H1 (cell line): ENCODE measurements at regions not wholly inside any gene's neighbourhood (a gene's known extent, or its start where the extent isn't known, plus 50 kb on each side); places are given as distances from the start of the nearest gene placed in this dataset.

Experiments used
- CTCF ChIA-PET: fragments of 300-600 bp; sonication (Branson Sonifier 250); formaldehyde crosslinking; loops from one replicate; lab custom pipeline; 2021; ENCODE audit not compliant: partially characterized antibody; lab: Charles Lee
- POLR2A ChIA-PET: fragments of 300-600 bp; sonication (Branson Sonifier 250); formaldehyde crosslinking; loops from one replicate; lab custom pipeline; 2021; ENCODE audit warnings: inconsistent platforms; ENCODE audit not compliant: partially characterized antibody; lab: Charles Lee
- DNase-seq, 2 experiments: peaks; one replicate each; pipeline versions ENCODE4 v3.0.0 to v3.0.0-alpha.2; 2010 to 2022; ENCODE audit warnings: low spot score in 2 of 2, low read depth in 1 of 2, mixed read lengths in 1 of 2
- FAIRE-seq: peaks from 2 replicates; lab custom pipeline; 2011; peaks lifted over from hg19 to GRCh38; lab: Jason Lieb, UNC
- H2AFZ ChIP-seq: 2 replicates; pipeline ENCODE4 v1.8.1; 2012; ENCODE audit warnings: low read length, inconsistent platforms
- H2AK5ac ChIP-seq: 2 replicates; pipeline ENCODE4 v1.6.1; 2013; ENCODE audit warnings: low read depth, low read length
- H2BK120ac ChIP-seq: replicated peaks from 2 replicates; pipeline ENCODE3; 2013; ENCODE audit warnings: low read depth, low read length, inconsistent platforms
- H2BK12ac ChIP-seq: 2 replicates; pipeline ENCODE4 v1.6.1; 2013; ENCODE audit warnings: low read depth, low read length
- H2BK15ac ChIP-seq: 2 replicates; pipeline ENCODE4 v1.6.1; 2013; ENCODE audit warnings: low read length
- H2BK20ac ChIP-seq: 2 replicates; pipeline ENCODE4 v1.6.1; 2013; ENCODE audit warnings: low read length
- H2BK5ac ChIP-seq: 2 replicates; pipeline ENCODE4 v1.6.1; 2013; ENCODE audit warnings: low read depth, low read length
- H3K14ac ChIP-seq: 2 replicates; pipeline ENCODE4 v1.6.1; 2013; ENCODE audit warnings: inconsistent platforms; ENCODE audit not compliant: insufficient read length
- H3K18ac ChIP-seq: 2 replicates; pipeline ENCODE4 v1.6.1; 2013; ENCODE audit warnings: low read length; ENCODE audit errors: extremely low read depth
- H3K23ac ChIP-seq: 2 replicates; pipeline ENCODE4 v1.6.1; 2013; ENCODE audit warnings: inconsistent platforms; ENCODE audit not compliant: insufficient read length
- H3K23me2 ChIP-seq: 2 replicates; pipeline ENCODE4 v1.6.1; 2013; ENCODE audit warnings: low read depth, low read length
- H3K27ac ChIP-seq: 2 replicates; pipeline ENCODE4 v1.6.1; 2011; ENCODE audit warnings: low read depth, low read length, inconsistent platforms
- H3K27me3 ChIP-seq, 4 experiments: replicated peaks in 1 of 4; 1 replicate in 1 of 4; 2 replicates in 3 of 4; pipeline versions ENCODE4 v1.6.1 to v1.8.1; 2011 to 2013; ENCODE audit warnings: low read length in 3 of 4, mild to moderate bottlenecking in 3 of 4, inconsistent platforms in 2 of 4, mixed read lengths in 2 of 4, moderate library complexity in 1 of 4; ENCODE audit not compliant: control insufficient read depth in 3 of 4, insufficient read depth in 3 of 4; ENCODE audit errors: extremely low read depth in 1 of 4
- H3K36me3 ChIP-seq, 4 experiments: 2 replicates each; pipeline versions ENCODE4 v1.6.1 to v1.8.1; 2011 to 2013; ENCODE audit warnings: mild to moderate bottlenecking in 4 of 4, low read length in 3 of 4, moderate library complexity in 2 of 4, control low read depth in 1 of 4, inconsistent platforms in 1 of 4; ENCODE audit not compliant: insufficient read depth in 4 of 4, control insufficient read depth in 2 of 4
- H3K4ac ChIP-seq: replicated peaks from 2 replicates; pipeline ENCODE3; 2013; ENCODE audit warnings: low read length, low read depth, mixed read lengths, inconsistent platforms; ENCODE audit not compliant: insufficient read length
- H3K4me1 ChIP-seq, 4 experiments: replicated peaks in 1 of 4; 1 replicate in 1 of 4; 2 replicates in 3 of 4; pipeline versions ENCODE4 v1.6.1 to v1.8.1; 2011 to 2013; ENCODE audit warnings: low read length in 3 of 4, inconsistent platforms in 2 of 4, mixed read lengths in 1 of 4; ENCODE audit not compliant: insufficient read depth in 4 of 4, control insufficient read depth in 3 of 4
- H3K4me2 ChIP-seq, 2 experiments: 2 replicates each; pipeline versions ENCODE4 v1.6.1 to v1.8.1; 2011 to 2013; ENCODE audit warnings: low read depth in 2 of 2, low read length in 2 of 2, control low read depth in 1 of 2, inconsistent platforms in 1 of 2, mild to moderate bottlenecking in 1 of 2; ENCODE audit not compliant: insufficient read depth in 1 of 2
- H3K4me3 ChIP-seq, 4 experiments: fragments of 200-600, 300-600 bp in 1 of 4; sonication (generic), shearing (Covaris generic), sonication (Bioruptor Twin) in 1 of 4; 2 replicates each; pipeline versions ENCODE4 v1.5.1 to v1.8.1; 2011 to 2016; ENCODE audit warnings: low read length in 4 of 4, low read depth in 3 of 4, control low read depth in 2 of 4, inconsistent platforms in 2 of 4, mild to moderate bottlenecking in 2 of 4, mixed read lengths in 1 of 4, moderate library complexity in 1 of 4; ENCODE audit not compliant: insufficient read depth in 2 of 4; ENCODE audit errors: extremely low read depth in 1 of 4
- H3K56ac ChIP-seq: replicated peaks from 2 replicates; pipeline ENCODE3; 2013; ENCODE audit warnings: low read depth, mild to moderate bottlenecking, mixed read lengths, low read length, inconsistent platforms; ENCODE audit not compliant: insufficient read length
- H3K79me1 ChIP-seq: 2 replicates; pipeline ENCODE4 v1.6.1; 2013; ENCODE audit warnings: low read depth, low read length, control low read depth
- H3K79me2 ChIP-seq, 2 experiments: 2 replicates each; pipeline versions ENCODE4 v1.6.1 to v1.8.1; 2012 to 2013; ENCODE audit warnings: low read length in 2 of 2, mild to moderate bottlenecking in 2 of 2, inconsistent platforms in 1 of 2; ENCODE audit not compliant: insufficient read depth in 2 of 2, control insufficient read depth in 1 of 2
- H3K9ac ChIP-seq, 4 experiments: replicated peaks in 1 of 4; 1 replicate in 1 of 4; 2 replicates in 3 of 4; pipeline versions ENCODE4 v1.6.1 to v1.8.1; 2011 to 2013; ENCODE audit warnings: low read depth in 3 of 4, low read length in 3 of 4, control low read depth in 2 of 4, mild to moderate bottlenecking in 2 of 4, moderate library complexity in 2 of 4, inconsistent platforms in 1 of 4; ENCODE audit errors: extremely low read depth in 1 of 4
- H3K9me3 ChIP-seq, 2 experiments: 2 replicates each; pipeline versions ENCODE4 v1.6.1 to v1.8.1; 2012 to 2013; ENCODE audit warnings: mild to moderate bottlenecking in 2 of 2, moderate library complexity in 2 of 2, control low read depth in 1 of 2, inconsistent platforms in 1 of 2, low read depth in 1 of 2, low read length in 1 of 2, mixed read lengths in 1 of 2; ENCODE audit not compliant: insufficient read depth in 2 of 2
- H4K20me1 ChIP-seq, 2 experiments: replicated peaks in 1 of 2; 2 replicates each; pipeline versions ENCODE3 to v1.8.1; 2011 to 2013; ENCODE audit warnings: inconsistent platforms in 2 of 2, low read length in 2 of 2, mild to moderate bottlenecking in 1 of 2; ENCODE audit not compliant: insufficient read depth in 2 of 2, control insufficient read depth in 1 of 2
- H4K5ac ChIP-seq: 2 replicates; pipeline ENCODE4 v1.6.1; 2013; ENCODE audit warnings: low read length, low read depth, mixed read lengths, inconsistent platforms; ENCODE audit not compliant: insufficient read length
- H4K8ac ChIP-seq: 2 replicates; pipeline ENCODE4 v1.8.0; 2013; ENCODE audit warnings: mild to moderate bottlenecking, moderate library complexity, low read length, inconsistent platforms; ENCODE audit not compliant: insufficient read depth; ENCODE audit errors: extremely low read depth
- H4K91ac ChIP-seq: replicated peaks from 2 replicates; pipeline ENCODE3; 2013; ENCODE audit warnings: low read length, mixed read lengths, inconsistent platforms; ENCODE audit not compliant: insufficient read length
- CEBPB ChIP-seq: IDR thresholded peaks from 2 replicates; pipeline ENCODE4 v1.6.1; 2012; ENCODE audit warnings: low read depth, low read length
- EP300 ChIP-seq, 2 experiments: IDR thresholded peaks; 1 replicate in 1 of 2; 2 replicates in 1 of 2; pipeline ENCODE4 v1.6.1; 2011 to 2012; ENCODE audit warnings: low read depth in 2 of 2, low read length in 2 of 2, mild to moderate bottlenecking in 2 of 2, borderline replicate concordance in 1 of 2, inconsistent platforms in 1 of 2, moderate library complexity in 1 of 2
- WGBS, 2 experiments: shearing (Covaris generic) in 1 of 2; methylation state at CpG; one replicate each; pipeline versions ENCODE4 v1.1.6 to v1.1.7; 2013 to 2015; ENCODE audit warnings: low lambda C conversion rate in 2 of 2, mixed read lengths in 2 of 2, inconsistent platforms in 1 of 2, low coverage in 1 of 2, missing lambda C conversion rate in 1 of 2; ENCODE audit not compliant: insufficient replicate concordance in 2 of 2, insufficient coverage in 1 of 2, insufficient read length in 1 of 2; ENCODE audit errors: extremely low coverage in 1 of 2, missing lambda C conversion rate in 1 of 2; 5-methylcytosine and 5-hydroxymethylcytosine counted together

DNA sequence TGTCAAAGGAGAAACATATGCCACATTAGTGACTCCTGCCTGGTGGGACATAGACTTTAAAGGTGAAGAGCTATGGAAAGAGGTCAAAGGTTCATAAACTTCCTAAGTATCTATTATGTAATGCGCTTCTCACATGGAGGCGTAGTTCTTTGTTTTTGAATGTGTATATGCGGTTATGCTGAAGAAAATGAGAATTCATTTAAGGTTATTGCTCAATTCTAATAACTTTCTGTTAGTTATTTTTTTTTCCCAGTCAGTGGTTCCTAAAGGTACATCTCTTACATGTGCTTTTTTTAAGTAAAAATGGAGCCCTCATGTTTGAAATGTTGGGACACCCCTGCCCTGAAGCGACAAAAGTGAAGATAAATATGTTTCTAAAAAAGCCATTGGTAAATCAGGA, 156.2 kb downstream of the SPATA31D1 start:
- no peak for FAIRE-seq
- DNase-seq, result no peak
- H2BK12ac ChIP-seq, result no peak overlapping the region

More for the DNA sequence above, 156.2 kb downstream of the SPATA31D1 start:
- Histone ChIP-seq H4K8ac (no peak overlapping the region), H3K4me2 (no peak overlapping the region), H2AFZ (no peak overlapping the region), H3K14ac (no peak overlapping the region), H2BK5ac (no peak overlapping the region), H3K4me1 (no peaks in the 10 kb centered on the region), H3K23me2 (no peaks in the 10 kb centered on the region), H2BK15ac (no peak overlapping the region), H3K27me3 (no peaks in the 10 kb centered on the region), H4K91ac (no peak overlapping the region), H2BK120ac (no peak overlapping the region), H3K36me3 (no peaks in the 10 kb centered on the region), H2AK5ac (no peak overlapping the region), H3K9me3 (no peaks in the 10 kb centered on the region), H4K5ac (no peak overlapping the region), H3K79me1 (no peaks in the 10 kb centered on the region), H3K4me3 (no peak overlapping the region), H3K4ac (no peak overlapping the region), H3K18ac (no peak overlapping the region), H3K23ac (no peak overlapping the region), H3K27ac (no peak overlapping the region), H3K56ac (no peak overlapping the region), H3K9ac (no peak overlapping the region), H4K20me1 (no peaks in the 10 kb centered on the region), H2BK20ac (no peak overlapping the region), H3K79me2 (no peaks in the 10 kb centered on the region)
- ChIA-PET POLR2A (no interaction called here), CTCF (no interaction called here)
- TF ChIP-seq CEBPB (peak; percentile 78; the same call in 1 of the 2 replicates), EP300 (IDR thresholded peaks at IDR 0.05; ENCODE audit: borderline replicate concordance in 1 of 2, low read depth in 2 of 2, low read length in 2 of 2) (no peak)
- WGBS, 2 experiments, result 87% methylated on average over 4 of the region's 4 CpGs; no CpG with 5 or more reads in 1 of the 2 experiments
